ENCODE measurements at regions not wholly inside any gene's neighbourhood (a gene's known extent, or its start where the extent isn't known, plus 50 kb on each side); places are given as distances from the start of the nearest gene placed in this dataset.

DNA sequence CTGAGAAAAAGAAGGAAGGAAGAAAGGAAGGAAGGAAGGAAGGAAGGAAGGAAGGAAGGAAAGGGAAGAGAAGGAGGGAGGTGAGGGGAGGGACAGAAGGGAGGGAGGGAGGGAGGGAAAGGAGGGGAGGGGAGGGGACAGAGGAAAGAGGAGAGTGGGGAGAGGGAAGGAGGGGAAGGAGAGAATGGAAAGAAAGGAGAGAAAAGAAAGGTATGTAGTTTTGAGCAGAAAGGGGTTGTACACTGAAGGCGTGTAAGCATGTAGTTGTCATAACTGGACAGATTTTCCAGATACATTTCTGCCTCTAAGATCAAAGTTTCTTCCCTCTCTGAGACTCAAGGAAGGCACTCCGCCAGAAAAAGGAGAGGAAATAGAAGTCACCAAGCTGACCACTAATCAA is 113.4 kb upstream of the KBTBD8 start:
- TF ChIP-seq EZH2 (IDR thresholded peaks at IDR 0.05; ENCODE audit: borderline replicate concordance, low read depth, low read length, poor library complexity, severe bottlenecking) (no peak), CTCF (conservative IDR thresholded peaks at IDR 0.05; ENCODE audit: low read depth, low read length) (no peak)
